ENCODE measurements at regions not wholly inside any gene's neighbourhood (a gene's known extent, or its start where the extent isn't known, plus 50 kb on each side); places are given as distances from the start of the nearest gene placed in this dataset.
"Not testable (repeated sequence)": the region's sequence is repeated elsewhere in the genome, so short reads cannot be mapped to it uniquely, and the experiment has no call there.

GRCh38 chrX:119296973-119297372, 60.9 kb downstream of the PGRMC1 start:
- not testable (repeated sequence) for DNase-seq (ENCODE audit: extremely low spot score); H3K4me1 ChIP-seq (ENCODE audit: insufficient read depth); H3K27ac ChIP-seq (ENCODE audit: low read depth); H3K4me3 ChIP-seq (ENCODE audit: low read depth, low read length); H3K36me3 ChIP-seq (ENCODE audit: insufficient read depth)
- 97% methylated on average over 3 of the region's 3 CpGs for WGBS

- DNase-seq (ENCODE audit: extremely low spot score); H3K4me1 ChIP-seq (ENCODE audit: insufficient read depth); H3K4me3 ChIP-seq (ENCODE audit: low read depth, low read length); H3K36me3 ChIP-seq (ENCODE audit: insufficient read depth); H3K27ac ChIP-seq (ENCODE audit: low read depth): not testable (repeated sequence)
- 95% methylated on average over 16 of the region's 16 CpGs for WGBS
Measured at GRCh38 chrX:119299812-119300211, 63.7 kb downstream of the PGRMC1 start.

GRCh38 chrX:119303137-119303536, 67.1 kb downstream of the PGRMC1 start:
- no peaks in the 10 kb centered on the region for H3K4me1 ChIP-seq (ENCODE audit: insufficient read depth)
- WGBS, result 90% methylated on average over 1 of the region's 1 CpG
- no peaks in the 10 kb centered on the region for H3K36me3 ChIP-seq (ENCODE audit: insufficient read depth)
- H3K4me3 ChIP-seq (ENCODE audit: low read depth, low read length), result no peak overlapping the region
- no peak for DNase-seq (ENCODE audit: extremely low spot score)
- no peak overlapping the region for H3K27ac ChIP-seq (ENCODE audit: low read depth)

GRCh38 chrX:119325456-119325855, 73.7 kb upstream of the SLC25A43 start:
- WGBS, result 78% methylated on average over 3 of the region's 3 CpGs
- no peak overlapping the region for H3K27ac ChIP-seq (ENCODE audit: low read depth)
- H3K4me3 ChIP-seq (ENCODE audit: low read depth, low read length), result no peak overlapping the region
- DNase-seq (ENCODE audit: extremely low spot score), result no peak
- no peaks in the 10 kb centered on the region for H3K36me3 ChIP-seq (ENCODE audit: insufficient read depth)
- no peaks in the 10 kb centered on the region for H3K4me1 ChIP-seq (ENCODE audit: insufficient read depth)

GRCh38 chrX:119331873-119332272, 67.3 kb upstream of the SLC25A43 start:
- H3K36me3 ChIP-seq (ENCODE audit: insufficient read depth); H3K4me1 ChIP-seq (ENCODE audit: insufficient read depth); H3K4me3 ChIP-seq (ENCODE audit: low read depth, low read length); DNase-seq (ENCODE audit: extremely low spot score); H3K27ac ChIP-seq (ENCODE audit: low read depth): not testable (repeated sequence)
- 94% methylated on average over 27 of the region's 28 CpGs for WGBS

GRCh38 chrX:119332855-119333720, 66.0 kb upstream of the SLC25A43 start:
- not testable (repeated sequence) for H3K4me3 ChIP-seq (ENCODE audit: low read depth, low read length); H3K36me3 ChIP-seq (ENCODE audit: insufficient read depth); H3K4me1 ChIP-seq (ENCODE audit: insufficient read depth); H3K27ac ChIP-seq (ENCODE audit: low read depth); DNase-seq (ENCODE audit: extremely low spot score)
- WGBS, result 86% methylated on average over 24 of the region's 24 CpGs

- not testable (repeated sequence) for H3K36me3 ChIP-seq (ENCODE audit: insufficient read depth)
- 98% methylated on average over 14 of the region's 14 CpGs for WGBS
Measured at GRCh38 chrX:119333721-119334032, 65.5 kb upstream of the SLC25A43 start.

GRCh38 chrX:119334468-119335050, 64.6 kb upstream of the SLC25A43 start:
- H3K27ac ChIP-seq (ENCODE audit: low read depth); H3K36me3 ChIP-seq (ENCODE audit: insufficient read depth); H3K4me1 ChIP-seq (ENCODE audit: insufficient read depth); H3K4me3 ChIP-seq (ENCODE audit: low read depth, low read length); DNase-seq (ENCODE audit: extremely low spot score): not testable (repeated sequence)
- WGBS, result 90% methylated on average over 20 of the region's 20 CpGs

More at GRCh38 chrX:119333721-119334032, 65.5 kb upstream of the SLC25A43 start:
- not testable (repeated sequence) for H3K4me3 ChIP-seq (ENCODE audit: low read depth, low read length); DNase-seq (ENCODE audit: extremely low spot score); H3K4me1 ChIP-seq (ENCODE audit: insufficient read depth); H3K27ac ChIP-seq (ENCODE audit: low read depth)

- 71% methylated on average over 4 of the region's 4 CpGs for WGBS
- no peak overlapping the region for H3K27ac ChIP-seq (ENCODE audit: low read depth)
- no peak for DNase-seq (ENCODE audit: extremely low spot score)
Measured at GRCh38 chrX:119337201-119337600, 61.9 kb upstream of the SLC25A43 start.

GRCh38 chrX:119340606-119341205, 58.4 kb upstream of the SLC25A43 start:
- WGBS, result 80% methylated on average over 6 of the region's 6 CpGs
- Histone ChIP-seq H3K36me3 (ENCODE audit: insufficient read depth) (no peaks in the 10 kb centered on the region), H3K27ac (ENCODE audit: low read depth) (no peak overlapping the region), H3K4me1 (ENCODE audit: insufficient read depth) (no peaks in the 10 kb centered on the region), H3K4me3 (ENCODE audit: low read depth, low read length) (no peak overlapping the region)
- DNase-seq (ENCODE audit: extremely low spot score), result no peak

More at GRCh38 chrX:119337201-119337600, 61.9 kb upstream of the SLC25A43 start:
- no peak overlapping the region for H3K4me3 ChIP-seq (ENCODE audit: low read depth, low read length)
- no peaks in the 10 kb centered on the region for H3K4me1 ChIP-seq (ENCODE audit: insufficient read depth)
- no peaks in the 10 kb centered on the region for H3K36me3 ChIP-seq (ENCODE audit: insufficient read depth)

GRCh38 chrX:119343856-119344255, 55.3 kb upstream of the SLC25A43 start:
- DNase-seq (ENCODE audit: extremely low spot score), result peak; percentile 0
- no peaks in the 10 kb centered on the region for H3K36me3 ChIP-seq (ENCODE audit: insufficient read depth)
- H3K4me3 ChIP-seq (ENCODE audit: low read depth, low read length), result no peak overlapping the region
- H3K27ac ChIP-seq (ENCODE audit: low read depth), result no peak overlapping the region
- H3K4me1 ChIP-seq (ENCODE audit: insufficient read depth), result no peaks in the 10 kb centered on the region
